K562 (cell line): ENCODE measurements at regions not wholly inside any gene's neighbourhood (a gene's known extent, or its start where the extent isn't known, plus 50 kb on each side); places are given as distances from the start of the nearest gene placed in this dataset.

Experiments used
- ATAC-seq: fragments of 200-7000 bp; cut with Tn5 transposase; 3 replicates; pipeline ENCODE4 v1.9.1; 2020; ENCODE audit warnings: moderate library complexity
- BruUV-seq: library from RNA; stranded (reverse); fragments of 400-500 nt; replicated peaks from 2 replicates; lab custom pipeline; 2021; lab: Mats Ljungman, UMichigan
- CTCF ChIA-PET: fragments of 300-600 bp; formaldehyde crosslinking; extraction: SDS; loops from one replicate; lab custom pipeline; 2021; ENCODE audit warnings: low intra/inter-chr PET ratio; lab: Yijun Ruan, JAX
- POLR2A ChIA-PET: fragments of 300-600, 350-650 bp; sonication (Branson Sonifier 250); formaldehyde crosslinking; extraction: SDS; loops from one replicate; lab custom pipeline; 2021; ENCODE audit warnings: antibody characterized with exemption, inconsistent platforms; lab: Yijun Ruan, JAX
- DNase-seq, 4 experiments: peaks; one replicate each; pipeline versions ENCODE4 v3.0.0 to v3.0.0-alpha.2; 2011 to 2018; ENCODE audit warnings: low spot score in 3 of 4, mixed read lengths in 3 of 4; ENCODE audit errors: extremely low read depth in 1 of 4
- FAIRE-seq: peaks from 2 replicates; lab custom pipeline; 2011; peaks lifted over from hg19 to GRCh38; lab: Jason Lieb, UNC
- H2AFZ ChIP-seq: 2 replicates; pipeline ENCODE4 v1.6.0; 2011; ENCODE audit warnings: low read depth, low read length, control low read depth, inconsistent platforms
- H3K27ac ChIP-seq: fragments of 200-600 bp; 3 replicates; pipeline ENCODE4 v1.8.0; 2011; ENCODE audit warnings: low read depth, mild to moderate bottlenecking, control low read depth, inconsistent platforms, low read length, moderate library complexity, mixed read lengths; ENCODE audit errors: extremely low read depth
- H3K27me3 ChIP-seq, 2 experiments: fragments of 300-600 bp in 1 of 2; 2 replicates in 1 of 2; 3 replicates in 1 of 2; pipeline versions ENCODE4 v1.6.0 to v1.8.0; 2011; ENCODE audit warnings: inconsistent platforms in 2 of 2, low read length in 2 of 2, mild to moderate bottlenecking in 1 of 2, mixed read lengths in 1 of 2, moderate library complexity in 1 of 2; ENCODE audit not compliant: control insufficient read depth in 2 of 2, insufficient read depth in 2 of 2
- H3K36me3 ChIP-seq: fragments of 300-600 bp; 3 replicates; pipeline ENCODE4 v1.8.0; 2011; ENCODE audit warnings: mild to moderate bottlenecking, low read length, inconsistent platforms; ENCODE audit not compliant: control insufficient read depth, insufficient read depth
- H3K4me1 ChIP-seq, 2 experiments: fragments of 200-600 bp in 1 of 2; replicated peaks in 1 of 2; 2 replicates in 1 of 2; 3 replicates in 1 of 2; pipeline versions ENCODE4 v1.5.1 to v1.8.0; 2011; ENCODE audit warnings: inconsistent platforms in 2 of 2, low read length in 2 of 2, mild to moderate bottlenecking in 1 of 2, mixed read lengths in 1 of 2, moderate library complexity in 1 of 2; ENCODE audit not compliant: control insufficient read depth in 2 of 2, insufficient read depth in 2 of 2
- H3K4me2 ChIP-seq: 2 replicates; pipeline ENCODE4 v1.6.1; 2011; ENCODE audit warnings: low read length, control low read depth, inconsistent platforms, mixed read lengths; ENCODE audit not compliant: insufficient read depth
- H3K4me3 ChIP-seq: fragments of 200-600 bp; sonication (generic), shearing (Covaris generic); 2 replicates; pipeline ENCODE4 v1.5.1; 2016; ENCODE audit warnings: control low read depth, inconsistent platforms
- H3K79me2 ChIP-seq: fragments of 200-600 bp; 3 replicates; pipeline ENCODE4 v1.8.0; 2011; ENCODE audit warnings: low read length, inconsistent platforms; ENCODE audit not compliant: control insufficient read depth, insufficient read depth
- H3K9ac ChIP-seq, 2 experiments: 2 replicates each; pipeline versions ENCODE4 v1.6.0 to v1.6.1; 2011; ENCODE audit warnings: low read depth in 2 of 2, low read length in 2 of 2, control low read depth in 1 of 2, inconsistent platforms in 1 of 2, mild to moderate bottlenecking in 1 of 2, mixed read lengths in 1 of 2; ENCODE audit not compliant: insufficient read depth in 1 of 2
- H3K9me1 ChIP-seq: one replicate; pipeline ENCODE4 v1.6.0; 2011; ENCODE audit warnings: inconsistent platforms, mild to moderate bottlenecking, low read length, moderate library complexity; ENCODE audit not compliant: control insufficient read depth, insufficient read depth
- H3K9me3 ChIP-seq: replicated peaks from 2 replicates; pipeline ENCODE4 v1.5.1; 2011; ENCODE audit warnings: low read depth, low read length, inconsistent platforms; ENCODE audit not compliant: control insufficient read depth, insufficient read depth
- H4K20me1 ChIP-seq: replicated peaks from 2 replicates; pipeline ENCODE4 v1.6.1; 2011; ENCODE audit warnings: low read length, inconsistent platforms, mixed read lengths; ENCODE audit not compliant: control insufficient read depth, insufficient read depth
- CHD7 ChIP-seq: fragments of 200-600 bp; sonication (generic); IDR thresholded peaks from one replicate; pipeline ENCODE4 v1.6.1; 2012; ENCODE audit warnings: mild to moderate bottlenecking, low read depth, low read length, inconsistent platforms
- FOXM1 ChIP-seq, 2 experiments: fragments of 450-650 bp in 1 of 2; sonication (generic) in 1 of 2; formaldehyde crosslinking in 1 of 2; IDR thresholded peaks; 2 replicates each; pipeline versions ENCODE4 v1.6.1 to v1.9.0; 2017 to 2022; ENCODE audit warnings: low read depth in 2 of 2, mild to moderate bottlenecking in 2 of 2, missing genetic modification reagents in 1 of 2, moderate library complexity in 1 of 2
- HES1 ChIP-seq: fragments of 450-650 bp; IDR thresholded peaks from 2 replicates; pipeline ENCODE4 v1.6.1; 2016; ENCODE audit warnings: low read depth, mild to moderate bottlenecking, moderate library complexity
- L3MBTL2 ChIP-seq: fragments of 450-650 bp; IDR thresholded peaks from 2 replicates; pipeline ENCODE4 v1.6.1; 2016; ENCODE audit warnings: mild to moderate bottlenecking, moderate library complexity
- NFATC3 ChIP-seq: fragments of 450-650 bp; IDR thresholded peaks from 2 replicates; pipeline ENCODE4 v1.6.1; 2017; ENCODE audit warnings: mild to moderate bottlenecking
- SOX6 ChIP-seq: fragments of 450-650 bp; IDR thresholded peaks from 2 replicates; pipeline ENCODE4 v1.6.1; 2014; ENCODE audit warnings: mild to moderate bottlenecking
- TBL1XR1 ChIP-seq, 2 experiments: IDR thresholded peaks; 2 replicates each; pipeline ENCODE4 v1.6.1; 2012; ENCODE audit warnings: improper control_type of control experiment in 2 of 2, low read length in 2 of 2, mild to moderate bottlenecking in 1 of 2
- TCF3 ChIP-seq: sonication (generic); formaldehyde crosslinking; IDR thresholded peaks from 2 replicates; pipeline ENCODE4 v1.4.0; 2020; ENCODE audit warnings: mild to moderate bottlenecking, missing genetic modification reagents
- ZNF263 ChIP-seq: sonication (generic); formaldehyde crosslinking; IDR thresholded peaks from 2 replicates; pipeline ENCODE4 v1.8.0; 2022; ENCODE audit warnings: mild to moderate bottlenecking, missing genetic modification reagents, borderline replicate concordance
- ZNF764 ChIP-seq: fragments of 250-450 bp; sonication (Bioruptor Pico); IDR thresholded peaks from 2 replicates; pipeline ENCODE4 v1.4.0; 2020; ENCODE audit warnings: low read depth, mild to moderate bottlenecking, moderate library complexity
- WGBS: fragments of 100-300 bp; shearing (Covaris generic); methylation state at CpG from one replicate; pipeline ENCODE4 v1.1.6; 2016; ENCODE audit warnings: low coverage, mixed read lengths; ENCODE audit not compliant: insufficient coverage; ENCODE audit errors: missing lambda C conversion rate; 5-methylcytosine and 5-hydroxymethylcytosine counted together
- in situ Hi-C: fragments of 300-500 bp; cut with MboI; formaldehyde crosslinking; loops from 4 replicates; pipeline ENCODE4 v1.15.0; 2018; ENCODE audit warnings: inconsistent platforms, mixed read lengths
- intact Hi-C: fragments of 100-400 bp; cut with micrococcal nuclease; formaldehyde crosslinking; loops from 2 replicates; pipeline ENCODE4 v1.14.2; 2022

GRCh38 chr10:91154842-91155241 lies 65.6 kb upstream of the PCGF5 start (continued):
- no peak for TF ChIP-seq TBL1XR1 (IDR thresholded peaks at IDR 0.05; ENCODE audit: low read length in 2 of 2)
- TF ChIP-seq ZNF263 (CRISPR knock-in tag) = no peak
- TF ChIP-seq NFATC3 = no peak
- no peak for TF ChIP-seq ZNF764
- TF ChIP-seq SOX6 = no peak

GRCh38 chr10:91156196-91156595 lies 64.3 kb upstream of the PCGF5 start:
- H3K9me3 ChIP-seq = no peaks in the 10 kb centered on the region
- in situ Hi-C loops (no loop called here), intact Hi-C loops (no loop called here)
- CTCF ChIA-PET = no interaction called here
- H3K9ac ChIP-seq = no peak overlapping the region
- no peak for ATAC-seq
- H4K20me1 ChIP-seq = no peaks in the 10 kb centered on the region
- peaks cover 3 to 6% of the 10 kb centered on the region in 2 experiments; a peak in 4 of 5 replicates for H3K4me1 ChIP-seq
- POLR2A ChIA-PET = no interaction called here
- FAIRE-seq = no peak
- no peaks in the 10 kb centered on the region for H3K36me3 ChIP-seq
- H3K9me1 ChIP-seq = no peaks in the 10 kb centered on the region
- no peak overlapping the region for H3K4me2 ChIP-seq
- BruUV-seq = no TSS peak
- 3% methylated on average over 2 of the region's 2 CpGs for WGBS
- H3K4me3 ChIP-seq = no peak overlapping the region
- H3K27ac ChIP-seq = no peak overlapping the region
- H3K27me3 ChIP-seq = no peaks in the 10 kb centered on the region; a peak in 2 of 5 replicates
- H3K79me2 ChIP-seq = no peaks in the 10 kb centered on the region
- no peak for DNase-seq
- H2AFZ ChIP-seq = no peak overlapping the region
- TF ChIP-seq CHD7 = no peak
- TF ChIP-seq FOXM1 (IDR thresholded peaks at IDR 0.05; ENCODE audit: low read depth) = no peak
- TF ChIP-seq FOXM1 (CRISPR knock-in tag; IDR thresholded peaks at IDR 0.05; ENCODE audit: low read depth) = no peak
- no peak for TF ChIP-seq L3MBTL2
- no peak for TF ChIP-seq HES1
- TF ChIP-seq TCF3 (CRISPR knock-in tag) = no peak
